ENCODE measurements at regions not wholly inside any gene's neighbourhood (a gene's known extent, or its start where the extent isn't known, plus 50 kb on each side); places are given as distances from the start of the nearest gene placed in this dataset.

DNA sequence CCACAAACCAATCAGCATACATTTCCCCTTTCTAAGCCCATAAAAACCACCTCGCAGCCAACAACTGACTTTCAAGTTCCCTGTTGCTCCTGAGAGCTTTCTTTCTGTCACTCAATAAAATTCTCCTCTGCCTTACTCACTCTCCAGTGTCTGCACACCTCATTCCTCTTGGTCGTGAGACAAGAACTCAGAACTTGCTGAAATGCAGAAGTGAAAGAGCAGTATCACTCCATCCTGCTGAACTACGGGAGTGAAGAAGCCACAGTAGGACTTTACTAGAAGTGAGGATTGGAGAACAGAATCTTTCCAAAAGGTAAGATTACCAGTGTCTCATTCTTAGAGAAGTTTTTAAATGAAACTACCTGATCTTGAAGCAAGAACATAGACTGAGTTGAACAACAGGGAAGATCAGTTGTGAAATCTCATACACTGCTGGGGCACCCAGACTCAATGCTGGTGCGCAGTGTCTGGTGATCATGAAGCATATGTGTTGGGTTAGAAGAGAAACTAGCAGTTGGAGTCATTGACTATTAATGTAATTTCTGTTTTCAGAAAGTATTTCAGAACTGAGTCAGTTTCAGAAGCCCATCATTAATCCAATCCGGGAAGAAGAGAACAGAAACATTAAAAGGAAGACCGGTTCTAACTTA lies 726.9 kb upstream of the TMPRSS15 start:
- intact Hi-C loops (cut with DNase I; ENCODE audit: low total_unique reads): no loop called here
- Histone ChIP-seq H3K27me3 (replicated peaks in 1 of 7) (no peaks in the 10 kb centered on the region), H3K4me3 (no peak overlapping the region), H3K36me3 (no peaks in the 10 kb centered on the region), H3K27ac (no peak overlapping the region), H3K9me3 (peaks cover 0 to 21% (median 9%) of the 10 kb centered on the region in 8 donors), H3K4me1 (no peaks in the 10 kb centered on the region)
- TF ChIP-seq, protein P1, sequence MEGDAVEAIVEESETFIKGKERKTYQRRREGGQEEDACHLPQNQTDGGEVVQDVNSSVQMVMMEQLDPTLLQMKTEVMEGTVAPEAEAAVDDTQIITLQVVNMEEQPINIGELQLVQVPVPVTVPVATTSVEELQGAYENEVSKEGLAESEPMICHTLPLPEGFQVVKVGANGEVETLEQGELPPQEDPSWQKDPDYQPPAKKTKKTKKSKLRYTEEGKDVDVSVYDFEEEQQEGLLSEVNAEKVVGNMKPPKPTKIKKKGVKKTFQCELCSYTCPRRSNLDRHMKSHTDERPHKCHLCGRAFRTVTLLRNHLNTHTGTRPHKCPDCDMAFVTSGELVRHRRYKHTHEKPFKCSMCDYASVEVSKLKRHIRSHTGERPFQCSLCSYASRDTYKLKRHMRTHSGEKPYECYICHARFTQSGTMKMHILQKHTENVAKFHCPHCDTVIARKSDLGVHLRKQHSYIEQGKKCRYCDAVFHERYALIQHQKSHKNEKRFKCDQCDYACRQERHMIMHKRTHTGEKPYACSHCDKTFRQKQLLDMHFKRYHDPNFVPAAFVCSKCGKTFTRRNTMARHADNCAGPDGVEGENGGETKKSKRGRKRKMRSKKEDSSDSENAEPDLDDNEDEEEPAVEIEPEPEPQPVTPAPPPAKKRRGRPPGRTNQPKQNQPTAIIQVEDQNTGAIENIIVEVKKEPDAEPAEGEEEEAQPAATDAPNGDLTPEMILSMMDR (IDR thresholded peaks at IDR 0.05 in 8 of 11, conservative IDR thresholded peaks at IDR 0.05 in 3 of 11): no peak
- no peak for TF ChIP-seq POLR2AphosphoS5 (IDR thresholded peaks at IDR 0.05)
- no peak for TF ChIP-seq POLR2A (IDR thresholded peaks at IDR 0.05)
- 49 to 72% (median 63%) methylated on average over 6 of the region's 6 CpGs for WGBS, 5 donors
- no peak for DNase-seq

DNA sequence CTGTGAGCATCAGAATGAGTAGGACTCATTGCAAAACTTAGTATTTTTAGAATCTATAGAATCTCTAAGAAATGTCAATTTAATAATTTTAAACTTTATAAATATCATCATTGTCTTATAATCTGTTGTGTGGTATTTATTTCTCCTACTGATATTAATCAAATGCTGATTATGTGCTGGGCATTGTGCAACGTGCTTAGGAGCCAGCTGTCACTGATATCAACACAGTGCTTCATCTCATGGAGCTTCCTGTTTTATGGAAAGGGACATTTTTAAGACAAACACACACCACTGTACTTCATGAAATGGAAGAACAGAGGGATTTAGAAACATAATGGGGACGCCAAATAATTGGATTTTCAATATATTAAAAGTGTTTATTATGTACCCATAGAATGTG lies 737.9 kb upstream of the TMPRSS15 start:
- Histone ChIP-seq H3K9me3 (peaks cover 0 to 14% (median 5%) of the 10 kb centered on the region in 8 donors), H3K36me3 (no peaks in the 10 kb centered on the region), H3K27ac (no peak overlapping the region), H3K4me3 (no peak overlapping the region), H3K4me1 (no peaks in the 10 kb centered on the region), H3K27me3 (replicated peaks in 1 of 7) (no peaks in the 10 kb centered on the region)
- 46 to 53% (median 52%) methylated on average over 2 of the region's 2 CpGs for WGBS, 5 donors
- TF ChIP-seq, protein P1 (IDR thresholded peaks at IDR 0.05 in 8 of 11, conservative IDR thresholded peaks at IDR 0.05 in 3 of 11): no peak
- TF ChIP-seq POLR2A (IDR thresholded peaks at IDR 0.05): no peak
- no peak for TF ChIP-seq POLR2AphosphoS5 (IDR thresholded peaks at IDR 0.05)
- DNase-seq: no peak
- intact Hi-C loops (cut with DNase I; ENCODE audit: low total_unique reads): no loop called here

DNA sequence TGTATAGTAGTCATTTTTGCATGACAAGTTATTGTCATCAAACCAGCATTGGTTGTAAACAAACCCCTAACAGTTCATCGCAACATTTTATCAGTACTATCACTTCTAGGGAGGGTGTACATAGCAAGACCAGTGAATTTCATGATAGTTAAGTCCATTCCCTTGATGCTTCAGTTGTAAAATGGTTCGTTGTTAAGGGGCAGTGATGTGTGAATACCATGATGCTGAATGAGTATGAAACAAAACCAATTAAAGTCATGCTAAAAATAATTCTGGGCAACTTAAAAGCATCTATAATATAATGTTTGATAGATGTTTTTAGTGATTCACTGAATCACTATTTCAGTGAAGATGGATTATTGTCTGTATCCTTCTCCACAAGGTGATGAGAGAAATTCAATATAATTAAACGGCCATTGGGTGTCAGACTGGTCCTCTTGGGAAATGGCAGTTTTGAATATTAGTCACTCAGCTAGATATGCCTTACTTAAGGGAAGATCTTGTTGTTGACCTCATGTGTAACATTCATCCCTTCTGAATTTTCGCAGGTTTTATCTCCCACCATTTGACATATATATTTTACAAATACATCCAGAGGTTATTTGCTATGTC lies 742.2 kb upstream of the TMPRSS15 start:
- TF ChIP-seq, protein P1 (IDR thresholded peaks at IDR 0.05 in 8 of 11, conservative IDR thresholded peaks at IDR 0.05 in 3 of 11): no peak
- TF ChIP-seq POLR2AphosphoS5 (IDR thresholded peaks at IDR 0.05) (no peak), POLR2A (IDR thresholded peaks at IDR 0.05) (no peak)
- Histone ChIP-seq H3K27ac (no peak overlapping the region), H3K9me3 (peaks cover 0 to 24% (median 5%) of the 10 kb centered on the region in 8 donors), H3K27me3 (replicated peaks in 1 of 7) (no peaks in the 10 kb centered on the region), H3K4me1 (no peaks in the 10 kb centered on the region), H3K4me3 (no peak overlapping the region), H3K36me3 (no peaks in the 10 kb centered on the region)
- WGBS, 5 donors: 80 to 94% (median 81%) methylated on average over 4 of the region's 4 CpGs
- intact Hi-C loops (cut with DNase I; ENCODE audit: low total_unique reads): no loop called here
- DNase-seq: no peak

DNA sequence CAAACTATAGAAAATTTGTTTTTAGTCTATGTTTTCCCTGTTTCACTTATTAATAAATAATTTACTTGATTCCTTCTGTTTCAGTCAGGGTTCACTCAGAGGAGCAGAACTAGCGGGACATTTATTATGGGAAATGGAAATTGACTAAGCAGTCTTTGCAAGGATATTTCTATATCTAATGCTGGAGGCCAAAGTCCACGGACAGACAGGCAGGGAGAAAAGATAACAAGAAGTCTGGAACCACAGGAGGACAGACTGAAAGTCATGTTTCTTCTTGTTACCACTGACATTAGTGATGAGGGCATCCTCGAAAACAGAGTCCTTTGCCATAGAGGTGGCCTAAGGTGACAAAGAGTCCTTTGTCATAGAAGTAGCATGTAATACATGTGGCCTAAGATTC lies 744.5 kb upstream of the TMPRSS15 start:
- H3K27me3 ChIP-seq (replicated peaks in 1 of 7): no peaks in the 10 kb centered on the region
- WGBS, 5 donors: 60 to 76% (median 73%) methylated on average over 3 of the region's 3 CpGs
- H3K36me3 ChIP-seq: no peaks in the 10 kb centered on the region
- H3K27ac ChIP-seq: no peak overlapping the region
- no peak overlapping the region for H3K4me3 ChIP-seq
- DNase-seq: no peak
- intact Hi-C loops (cut with DNase I; ENCODE audit: low total_unique reads): no loop called here
- peaks cover 0 to 24% (median 5%) of the 10 kb centered on the region in 8 donors for H3K9me3 ChIP-seq
- H3K4me1 ChIP-seq: no peaks in the 10 kb centered on the region
- TF ChIP-seq POLR2AphosphoS5 (IDR thresholded peaks at IDR 0.05): no peak
- TF ChIP-seq POLR2A (IDR thresholded peaks at IDR 0.05): no peak
